ENCODE measurements at regions not wholly inside any gene's neighbourhood (a gene's known extent, or its start where the extent isn't known, plus 50 kb on each side); places are given as distances from the start of the nearest gene placed in this dataset.
"Not testable (repeated sequence)": the region's sequence is repeated elsewhere in the genome, so short reads cannot be mapped to it uniquely, and the experiment has no call there.

DNA sequence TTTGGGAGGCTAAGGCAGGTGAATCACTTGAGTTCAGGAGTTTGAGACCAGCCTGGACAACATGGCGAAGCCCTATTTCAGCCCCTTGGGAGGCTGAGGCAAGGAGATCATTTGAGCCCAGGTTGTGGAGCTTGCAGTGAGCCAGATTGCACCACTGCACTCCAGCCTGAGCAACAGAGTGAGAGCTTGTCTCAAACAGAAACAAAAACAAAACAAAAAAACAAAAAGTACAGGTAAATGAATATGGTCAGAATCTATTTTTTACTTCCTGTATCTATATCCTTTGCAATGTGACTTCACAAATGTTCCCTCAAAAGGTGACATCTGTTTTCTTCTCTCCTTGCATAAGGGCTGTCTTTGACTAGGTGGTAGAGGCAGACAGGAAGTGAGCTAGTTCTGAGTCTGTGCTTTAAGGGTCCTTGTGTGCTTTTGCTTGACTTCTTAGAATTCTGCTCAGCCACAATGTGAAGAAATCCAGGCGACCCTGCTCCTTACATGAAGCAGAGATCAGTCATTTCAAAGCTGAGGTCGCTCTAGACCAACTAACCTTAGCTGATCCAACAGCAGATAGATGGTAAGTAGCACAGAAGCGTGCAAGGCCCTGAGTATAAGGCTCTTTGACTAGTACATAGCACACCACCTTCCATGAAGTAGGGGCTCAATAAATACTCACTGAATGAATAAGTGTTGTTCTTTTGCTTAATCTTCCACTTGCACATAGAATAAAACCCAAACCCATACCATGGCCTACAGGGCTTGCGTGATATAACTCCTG, 423.2 kb upstream of the PCDH15 start:
- no peak for DNase-seq

DNA sequence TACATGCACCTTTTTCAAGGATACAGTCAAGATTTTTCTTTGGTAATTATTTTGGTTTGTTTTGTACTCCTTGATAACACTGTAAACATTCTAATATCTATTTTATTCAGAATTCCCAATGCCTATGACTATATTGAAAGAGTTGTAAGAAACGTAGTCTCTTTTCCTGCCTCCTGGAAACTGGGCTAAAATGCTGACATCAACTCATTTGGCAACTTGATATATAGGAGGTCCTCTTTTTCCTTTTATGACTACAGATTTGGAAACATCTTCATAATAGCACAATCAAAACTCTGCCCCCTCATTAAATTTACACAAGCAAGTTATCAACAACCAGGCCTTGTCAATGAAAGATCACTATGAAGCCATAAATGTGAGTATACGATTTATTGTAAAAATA, 422.3 kb upstream of the PCDH15 start:
- DNase-seq: no peak

DNA sequence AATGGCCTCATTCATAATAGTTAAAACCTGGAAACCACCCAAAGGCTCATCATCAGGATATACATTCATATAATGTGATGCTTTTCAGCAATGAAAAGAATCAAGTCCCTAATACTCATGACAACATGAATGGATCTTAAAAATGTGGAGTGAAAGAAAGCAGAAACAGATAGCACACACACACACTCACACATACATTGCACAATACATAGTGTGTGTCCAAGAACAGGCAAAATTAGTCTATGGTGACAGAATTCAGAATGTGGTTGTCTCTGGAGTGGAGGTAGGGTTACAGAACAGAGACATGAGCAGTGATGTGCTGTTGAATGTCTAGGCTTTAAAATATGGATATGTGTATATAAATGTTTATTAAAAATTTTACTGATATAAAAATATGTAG, 419.9 kb upstream of the PCDH15 start:
- no peak for DNase-seq

DNA sequence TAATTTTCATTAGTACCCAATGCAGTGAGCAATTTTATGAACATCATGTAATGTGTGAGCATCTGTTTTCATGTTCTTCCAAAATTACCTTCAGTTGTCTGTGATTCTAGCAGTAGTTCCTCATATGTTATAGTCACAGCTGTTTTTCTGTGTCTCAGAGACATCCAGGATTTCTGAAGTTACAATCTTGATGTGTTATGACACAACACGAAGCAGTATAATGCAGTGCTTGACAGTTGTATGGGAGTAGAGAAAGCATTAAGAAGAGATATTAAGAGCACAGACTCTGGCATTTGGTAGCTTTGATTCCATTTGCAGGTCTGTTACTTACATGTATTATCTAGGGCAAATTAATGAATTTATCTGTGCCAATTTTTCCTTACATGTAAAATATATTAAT, 414.7 kb upstream of the PCDH15 start:
- DNase-seq: no peak

DNA sequence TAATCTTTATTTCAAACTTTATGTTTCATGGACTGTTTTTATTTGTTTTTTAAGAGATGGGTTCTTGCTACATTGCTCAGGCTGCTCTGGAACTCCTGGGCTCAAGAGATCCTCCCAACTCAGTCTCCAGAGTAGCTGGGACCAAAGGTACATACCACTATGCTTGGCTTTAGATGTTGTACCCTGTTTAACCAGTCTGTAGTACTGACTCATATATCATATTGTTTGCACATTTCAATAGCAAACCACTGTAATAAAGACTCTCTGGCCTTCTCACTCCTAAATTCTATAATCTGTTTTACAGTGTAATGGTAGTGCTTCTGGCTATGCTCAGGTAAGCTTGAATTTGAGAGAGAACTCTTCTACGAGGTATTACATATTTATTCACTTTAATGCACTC, 413.6 kb upstream of the PCDH15 start:
- DNase-seq: no peak

DNA sequence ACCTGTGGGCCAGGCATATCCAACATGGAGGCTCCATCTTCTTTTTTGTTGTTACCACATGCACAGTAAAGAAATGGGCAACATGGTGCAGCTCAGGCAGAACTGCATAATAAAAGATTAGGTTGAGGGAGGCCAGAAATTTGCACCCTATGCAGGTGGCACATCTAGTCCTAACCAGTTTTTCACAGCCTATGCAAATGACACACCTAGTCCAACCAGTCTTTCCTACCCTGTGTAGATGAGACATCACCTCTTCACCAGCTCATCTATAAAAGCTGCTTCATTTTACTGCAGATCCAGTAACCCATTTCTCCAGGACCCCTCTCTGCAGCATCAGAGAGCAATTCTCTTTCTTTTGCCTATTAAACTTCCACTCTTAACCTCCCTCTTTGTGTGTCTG, 411.0 kb upstream of the PCDH15 start:
- DNase-seq: no peak

DNA sequence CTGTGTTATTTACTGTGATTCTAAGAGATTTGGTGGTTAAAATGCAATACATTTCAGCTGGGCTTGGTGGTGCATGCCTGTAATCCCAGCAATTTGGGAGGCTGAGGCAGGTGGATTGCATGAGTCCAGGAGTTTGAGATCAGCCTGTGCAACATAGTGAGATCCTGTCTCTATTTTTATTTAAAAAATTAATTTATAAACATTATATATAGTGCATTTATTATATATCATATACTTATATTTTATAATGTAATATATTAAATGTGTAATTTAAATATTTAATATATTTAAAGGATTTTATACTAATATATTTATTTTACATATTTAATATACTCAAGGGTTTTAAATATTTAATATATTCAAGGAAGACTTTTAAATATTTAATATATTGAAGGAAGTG, 402.8 kb upstream of the PCDH15 start:
- DNase-seq: no peak

DNA sequence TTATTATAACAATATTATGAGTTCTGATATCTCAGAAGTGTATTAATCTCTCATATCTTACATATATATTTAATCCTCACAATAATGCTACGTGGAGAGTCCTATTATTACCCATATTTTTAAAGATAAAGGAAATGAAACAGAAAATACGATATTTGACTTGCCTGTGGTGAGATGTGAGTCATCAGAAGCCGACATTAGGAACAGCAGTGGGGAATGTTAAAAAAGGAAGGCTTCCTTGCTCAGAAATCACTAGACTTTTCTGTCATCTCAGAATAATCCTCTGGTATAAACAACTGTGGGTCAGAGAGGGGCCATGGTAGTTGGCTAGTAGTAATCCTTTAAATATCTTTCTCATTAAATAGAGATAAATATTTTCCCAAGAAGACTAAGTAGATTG, 402.3 kb upstream of the PCDH15 start:
- DNase-seq: no peak

DNA sequence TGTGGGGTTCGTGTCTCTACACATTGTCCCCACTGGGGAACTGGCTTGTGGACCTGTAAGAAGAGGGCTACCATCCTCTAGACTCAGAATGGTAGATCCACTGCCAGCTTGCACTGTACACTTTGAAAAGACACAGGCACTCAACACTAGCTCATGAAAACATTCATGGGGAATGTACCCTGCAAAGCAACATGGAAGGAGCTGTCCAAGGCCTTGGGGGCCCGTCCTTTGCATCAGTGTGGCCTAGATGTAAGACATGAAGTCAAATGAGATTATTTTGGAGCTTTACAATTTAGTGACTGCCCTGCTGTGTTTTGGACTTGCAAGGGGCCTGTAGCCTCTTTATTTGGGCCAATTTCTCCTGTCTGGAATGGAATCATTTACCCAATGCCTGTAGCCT, 399.0 kb upstream of the PCDH15 start:
- DNase-seq: no peak

DNA sequence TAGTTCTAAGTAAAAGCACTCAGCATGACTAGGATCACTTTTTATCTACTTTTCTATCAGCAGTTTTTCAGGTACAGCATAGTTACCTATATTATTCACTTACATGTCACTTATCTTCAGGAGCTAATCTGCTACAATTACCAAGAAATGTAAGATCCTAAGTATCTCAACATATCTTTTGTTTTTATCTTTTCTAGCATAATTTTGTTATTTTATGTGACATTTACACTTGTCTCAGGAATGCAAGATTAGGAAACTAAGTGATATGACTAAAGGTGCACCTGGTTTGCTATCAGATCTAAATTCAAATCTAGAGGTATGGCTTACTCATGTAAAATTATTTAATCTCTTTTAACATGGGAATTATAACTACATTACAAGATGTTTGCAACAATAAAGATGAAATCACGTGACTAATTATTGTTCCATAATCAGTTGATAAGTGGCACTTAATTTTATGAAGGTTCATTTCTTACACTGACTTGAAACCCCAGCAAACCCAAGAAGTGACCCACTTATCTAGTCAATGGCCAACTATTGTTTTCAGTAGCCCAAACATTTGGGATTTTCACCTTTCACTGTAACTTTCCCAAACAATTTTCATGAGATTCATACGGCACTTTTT, 390.3 kb upstream of the PCDH15 start:
- DNase-seq: no peak

DNA sequence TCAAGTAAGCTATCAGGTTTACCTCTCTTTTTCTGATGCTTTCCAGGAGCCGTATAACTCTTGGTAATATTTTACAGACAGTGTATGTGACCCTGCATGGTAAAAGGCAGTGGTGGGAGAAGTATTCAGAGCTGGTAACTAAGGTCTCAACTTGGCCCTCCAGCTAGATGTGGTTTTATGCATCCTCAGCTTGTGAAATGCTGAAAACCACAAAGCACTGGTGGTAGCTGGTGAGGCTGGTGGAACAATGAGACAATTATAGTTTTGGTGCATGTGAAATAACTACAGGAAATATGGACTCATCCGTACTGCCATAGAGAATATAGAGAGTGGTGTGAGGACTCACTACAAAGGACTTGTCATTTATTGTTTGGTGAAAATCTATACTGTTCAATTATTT, 383.0 kb upstream of the PCDH15 start:
- DNase-seq: no peak

DNA sequence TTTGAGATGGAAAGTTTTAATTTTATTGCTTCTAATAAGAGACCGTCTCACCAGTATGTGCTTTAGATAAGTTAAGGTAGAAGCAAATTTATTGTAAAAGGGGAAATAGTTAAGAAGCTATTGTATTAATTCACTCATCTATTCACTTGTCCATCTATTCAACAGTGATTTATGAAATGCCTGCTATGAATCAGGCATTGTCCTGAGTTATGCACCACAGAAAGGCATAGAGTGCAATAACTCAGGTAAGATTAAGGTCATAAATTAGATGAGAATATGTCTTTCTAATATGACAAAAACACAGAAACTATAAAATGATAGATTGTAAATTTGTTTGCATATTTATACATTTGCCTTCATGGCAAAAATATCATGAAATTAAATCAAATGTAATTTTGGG, 379.3 kb upstream of the PCDH15 start:
- no peak for DNase-seq

DNA sequence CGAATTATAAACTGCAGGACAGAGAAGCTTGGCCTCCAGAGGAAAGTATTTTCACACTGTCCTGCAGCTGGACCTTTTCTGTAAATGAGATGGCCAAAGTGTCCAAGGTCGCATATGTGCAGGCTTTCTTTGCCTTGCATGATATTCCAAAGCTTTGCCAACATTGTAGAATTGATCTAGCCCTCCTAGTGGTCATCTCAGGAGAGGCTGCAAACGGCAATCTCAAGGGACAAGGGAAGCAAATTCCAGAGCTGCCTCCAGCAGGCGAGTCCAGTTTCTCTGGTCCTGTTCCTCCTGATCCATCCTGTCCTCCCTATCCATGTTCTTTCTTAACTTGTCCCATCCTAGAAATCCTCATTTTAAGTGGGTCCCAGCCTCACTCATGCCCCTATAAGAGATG, 373.4 kb upstream of the PCDH15 start:
- DNase-seq: no peak

DNA sequence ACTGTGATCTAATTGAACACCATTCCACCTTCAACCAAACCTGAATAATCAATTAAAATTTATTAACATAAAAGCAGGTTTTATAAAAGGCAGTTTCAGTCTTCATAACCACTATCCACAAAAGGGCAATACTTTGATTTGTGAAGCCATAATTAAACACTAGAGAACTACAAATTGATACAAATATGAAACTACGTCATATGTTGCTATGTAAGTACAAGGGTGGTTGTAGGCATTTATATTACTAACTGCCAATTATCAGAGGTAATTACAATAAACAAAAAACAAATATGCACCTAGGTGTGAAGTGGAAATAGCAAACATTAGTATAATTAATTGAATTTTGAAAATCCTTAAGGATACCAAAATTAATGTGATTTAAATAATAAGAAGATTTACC, 368.5 kb upstream of the PCDH15 start:
- no peak for DNase-seq

DNA sequence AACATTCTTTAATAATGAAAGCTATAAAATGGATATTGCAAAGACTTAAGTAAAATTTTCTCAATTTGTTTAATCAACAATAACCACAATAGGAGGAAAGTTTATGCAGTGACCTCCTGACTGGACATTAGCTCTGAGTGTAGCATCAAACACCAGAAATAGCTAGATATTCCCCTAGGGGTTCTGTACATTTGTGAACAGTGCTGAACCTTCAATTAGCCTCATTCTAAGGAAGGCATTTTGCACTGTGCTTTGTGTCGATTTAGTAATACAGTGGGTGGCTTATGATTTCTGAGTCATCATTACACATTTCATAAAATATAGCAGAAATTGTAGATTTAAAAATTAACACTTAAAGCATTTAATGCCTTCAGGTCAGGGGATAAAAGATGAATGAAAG, 367.3 kb upstream of the PCDH15 start:
- no peak for DNase-seq

DNA sequence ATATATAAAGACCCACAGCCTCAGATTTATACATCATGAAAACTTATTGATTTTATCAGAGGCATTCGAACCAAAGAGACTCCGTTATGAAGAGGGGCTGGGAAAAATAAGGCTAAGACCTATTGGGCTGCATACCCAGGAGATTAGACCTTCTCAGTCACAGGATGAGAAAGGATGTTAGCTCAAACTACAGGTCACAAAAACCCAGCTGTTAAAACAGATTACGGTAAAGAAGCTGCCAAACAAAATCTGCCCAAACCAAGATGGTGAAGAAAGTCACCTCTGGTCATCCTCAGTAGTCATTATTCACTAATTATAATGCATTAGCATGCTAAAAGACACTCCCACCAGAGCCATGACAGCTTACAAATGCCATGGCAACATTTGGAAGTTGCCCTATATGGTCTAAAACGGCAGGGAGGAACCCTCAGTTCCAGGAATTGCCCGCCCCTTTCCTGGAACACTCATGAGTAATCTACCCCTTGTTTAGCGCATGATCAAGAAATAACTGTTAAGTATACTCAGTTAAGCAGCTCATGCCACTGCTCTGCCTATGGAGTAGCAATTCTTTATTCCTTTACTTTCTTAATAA, 362.5 kb upstream of the PCDH15 start:
- no peak for DNase-seq

DNA sequence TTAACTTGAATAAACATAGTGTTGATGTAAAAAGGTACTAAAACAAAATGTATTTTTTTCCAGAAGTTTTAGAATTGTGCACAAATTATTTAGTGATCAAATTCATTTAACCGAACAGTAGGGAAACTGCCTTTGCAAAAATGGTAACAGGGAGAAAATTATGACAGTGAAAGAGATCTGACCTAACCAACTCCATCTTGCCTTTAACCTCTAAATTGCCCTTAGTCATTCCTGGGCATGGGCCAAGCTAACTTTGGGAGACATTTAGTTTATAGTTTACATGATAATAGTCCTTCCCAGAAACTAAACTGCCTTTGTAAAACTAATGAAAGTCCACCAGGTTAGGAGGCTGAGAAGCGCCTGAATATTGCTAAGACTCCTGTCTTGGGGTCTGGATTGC, 361.3 kb upstream of the PCDH15 start:
- not testable (repeated sequence) for DNase-seq

DNA sequence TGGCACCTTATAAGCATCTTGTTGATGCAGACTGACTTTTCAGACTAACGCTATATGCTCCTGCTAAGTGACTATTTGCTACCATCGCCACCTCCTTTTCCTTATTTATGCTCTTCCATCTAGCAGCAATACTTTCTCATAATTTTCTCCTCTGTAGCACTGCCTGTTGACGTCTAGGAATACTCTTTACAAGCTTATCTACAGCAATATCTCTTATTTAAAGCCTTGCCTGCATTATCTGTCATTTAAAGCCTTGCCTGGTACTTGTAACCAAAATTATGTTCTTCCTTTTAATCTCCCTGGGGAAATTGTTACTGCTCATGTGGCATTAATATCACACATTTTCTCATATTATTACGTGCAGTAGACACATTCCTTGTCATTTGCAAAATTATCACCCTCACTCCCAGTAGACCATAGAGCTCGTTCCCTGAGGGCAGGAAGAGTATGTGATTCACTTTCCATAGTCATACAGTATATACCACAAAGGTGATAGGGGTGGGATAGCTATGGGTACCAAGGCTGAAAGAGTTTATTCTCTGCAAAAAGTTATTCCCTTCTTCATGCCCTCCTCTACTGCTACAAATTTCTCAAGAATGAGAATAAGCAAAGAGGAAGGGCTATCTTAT, 359.7 kb upstream of the PCDH15 start:
- no peak for DNase-seq

DNA sequence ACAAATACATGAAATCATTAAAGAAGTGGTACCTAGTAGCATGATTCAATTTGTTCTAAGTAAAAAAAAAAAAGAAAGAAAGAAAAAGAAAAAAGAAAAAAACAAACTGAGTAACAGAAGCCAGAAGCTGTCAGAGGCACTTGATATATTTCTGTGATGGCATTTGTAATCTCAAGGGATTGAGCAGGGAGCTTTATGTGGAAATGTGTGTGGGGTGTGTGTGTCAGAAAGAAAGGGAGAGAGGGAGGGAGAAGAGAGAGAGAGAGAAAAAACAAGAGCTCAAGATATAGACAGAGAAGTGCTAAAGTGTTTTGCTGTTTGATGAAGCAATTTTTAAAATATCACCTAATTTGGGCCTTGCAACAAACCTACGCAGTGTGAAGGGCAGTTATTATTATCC, 357.6 kb upstream of the PCDH15 start:
- DNase-seq: no peak

DNA sequence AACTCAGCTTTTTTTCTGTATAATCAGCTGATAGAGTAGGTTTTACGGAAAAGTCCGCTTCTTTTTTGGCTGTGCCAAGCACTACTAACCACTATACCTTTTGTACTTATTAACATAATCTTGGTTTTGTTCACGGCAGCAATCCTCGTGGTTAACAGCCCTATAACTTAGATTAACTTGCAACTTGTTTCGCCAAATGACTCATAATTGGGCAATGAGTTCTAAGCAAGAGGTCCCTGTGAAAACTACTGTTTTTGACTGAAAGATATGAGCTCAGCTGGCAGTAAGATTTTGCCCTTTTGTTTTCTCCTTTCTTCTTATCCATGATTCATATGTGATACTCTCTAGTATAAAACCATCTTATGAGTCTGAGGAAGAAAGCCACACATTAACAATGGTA, 345.0 kb upstream of the PCDH15 start:
- no peak for DNase-seq

DNA sequence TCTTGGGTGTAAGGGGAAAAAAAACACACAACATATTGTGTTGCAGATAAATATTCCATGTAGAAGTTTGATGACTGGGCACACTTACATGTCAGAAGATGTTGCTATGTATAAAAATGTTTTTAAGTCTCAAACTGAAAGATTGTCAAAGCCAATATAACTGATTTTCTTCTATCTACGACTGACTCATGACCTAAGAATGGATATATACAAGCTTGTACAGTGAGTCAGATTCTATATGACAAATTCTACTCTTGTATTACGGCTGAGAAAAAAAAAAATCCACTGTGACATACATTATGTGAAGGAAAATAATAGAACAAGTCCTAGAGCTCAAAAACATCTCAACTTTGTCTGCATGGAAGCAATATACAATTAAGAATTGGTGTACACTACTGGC, 343.0 kb upstream of the PCDH15 start:
- no peak for DNase-seq

DNA sequence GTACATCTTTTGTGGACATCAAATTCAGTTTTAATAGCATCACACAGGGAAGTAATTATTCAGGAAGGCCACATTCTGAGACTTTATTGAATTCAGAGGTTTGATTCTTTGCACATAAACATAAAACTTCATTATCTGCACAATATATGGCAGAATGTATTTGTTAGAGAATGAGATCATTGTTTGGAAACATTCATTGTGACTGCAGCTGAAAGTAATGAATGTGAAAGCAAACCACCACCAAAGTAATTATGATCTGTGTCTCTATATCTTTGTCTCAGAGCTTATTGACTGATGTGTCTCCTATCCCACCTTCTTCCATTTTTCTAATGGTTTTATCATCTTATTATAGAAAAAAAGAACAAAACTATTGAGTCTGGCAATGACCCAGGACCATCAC, 340.9 kb upstream of the PCDH15 start:
- no peak for DNase-seq

DNA sequence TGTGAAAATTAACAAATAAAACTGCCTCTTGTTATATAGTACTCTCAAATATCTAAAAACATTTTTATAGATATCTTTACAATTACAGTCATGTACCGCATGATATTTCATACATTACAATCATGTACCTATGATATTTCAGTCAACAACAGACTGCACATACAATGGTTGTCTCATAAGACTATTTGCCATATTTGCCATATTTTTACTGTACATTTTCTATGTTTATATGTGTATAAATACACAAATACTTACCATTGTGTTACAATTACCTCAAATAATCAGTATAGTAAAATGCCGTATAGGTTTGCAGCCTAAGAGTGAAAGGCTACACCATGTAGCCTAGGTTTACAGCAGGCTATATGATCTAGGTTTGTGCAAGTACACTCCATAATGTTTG, 336.0 kb upstream of the PCDH15 start:
- no peak for DNase-seq

DNA sequence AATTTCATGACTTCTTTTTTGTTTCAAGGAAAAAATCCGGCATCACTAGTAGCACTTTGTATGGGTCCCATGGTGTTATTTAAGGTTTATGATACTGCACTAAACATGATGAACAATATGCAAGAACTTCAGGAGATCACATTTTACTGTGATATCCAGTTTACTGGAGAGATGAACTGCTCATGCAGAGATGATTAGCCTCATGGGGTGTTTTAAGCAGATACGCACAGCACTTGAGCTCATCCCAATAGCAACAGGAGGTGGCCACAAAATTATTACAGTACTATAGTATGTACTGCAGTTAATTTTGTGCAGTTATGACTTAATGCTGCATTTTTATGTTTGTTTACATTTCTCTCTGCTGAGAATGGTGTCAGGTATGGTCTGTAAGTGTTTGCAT, 303.7 kb upstream of the PCDH15 start:
- DNase-seq: no peak

Data from hippocampal formation (tissue), 2 donors.